GM21576 (cell line): ENCODE measurements at regions not wholly inside any gene's neighbourhood (a gene's known extent, or its start where the extent isn't known, plus 50 kb on each side); places are given as distances from the start of the nearest gene placed in this dataset.
"Not testable (repeated sequence)": the region's sequence is repeated elsewhere in the genome, so short reads cannot be mapped to it uniquely, and the experiment has no call there.

ENCODE experiments used
- ATAC-seq: cut with Tn5 transposase; IDR thresholded peaks from one replicate; pipeline ENCODE4 v1.9.1; 2021; ENCODE audit warnings: mild to moderate bottlenecking, moderate library complexity; ENCODE audit not compliant: unreplicated experiment

DNA sequence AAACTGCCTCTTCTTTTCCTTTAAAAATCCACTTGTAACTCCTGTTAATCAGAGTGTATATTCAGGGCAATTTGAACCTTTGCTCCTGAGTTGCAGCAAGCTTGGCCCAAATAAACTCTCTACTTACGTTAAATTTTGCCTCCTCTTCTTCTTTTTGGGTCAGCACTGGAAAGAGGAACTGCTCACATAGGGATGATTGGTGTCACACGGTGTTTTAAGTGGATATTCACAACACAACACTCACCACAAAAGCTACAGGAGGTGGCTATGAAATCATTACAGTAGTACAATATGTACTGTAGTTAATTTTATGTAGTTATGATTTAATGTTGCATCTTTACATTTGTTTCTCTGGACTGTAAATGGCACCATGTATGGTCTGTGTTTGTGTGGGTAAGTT lies 96.8 kb upstream of the DOCK9 start:
- no peak for ATAC-seq

DNA sequence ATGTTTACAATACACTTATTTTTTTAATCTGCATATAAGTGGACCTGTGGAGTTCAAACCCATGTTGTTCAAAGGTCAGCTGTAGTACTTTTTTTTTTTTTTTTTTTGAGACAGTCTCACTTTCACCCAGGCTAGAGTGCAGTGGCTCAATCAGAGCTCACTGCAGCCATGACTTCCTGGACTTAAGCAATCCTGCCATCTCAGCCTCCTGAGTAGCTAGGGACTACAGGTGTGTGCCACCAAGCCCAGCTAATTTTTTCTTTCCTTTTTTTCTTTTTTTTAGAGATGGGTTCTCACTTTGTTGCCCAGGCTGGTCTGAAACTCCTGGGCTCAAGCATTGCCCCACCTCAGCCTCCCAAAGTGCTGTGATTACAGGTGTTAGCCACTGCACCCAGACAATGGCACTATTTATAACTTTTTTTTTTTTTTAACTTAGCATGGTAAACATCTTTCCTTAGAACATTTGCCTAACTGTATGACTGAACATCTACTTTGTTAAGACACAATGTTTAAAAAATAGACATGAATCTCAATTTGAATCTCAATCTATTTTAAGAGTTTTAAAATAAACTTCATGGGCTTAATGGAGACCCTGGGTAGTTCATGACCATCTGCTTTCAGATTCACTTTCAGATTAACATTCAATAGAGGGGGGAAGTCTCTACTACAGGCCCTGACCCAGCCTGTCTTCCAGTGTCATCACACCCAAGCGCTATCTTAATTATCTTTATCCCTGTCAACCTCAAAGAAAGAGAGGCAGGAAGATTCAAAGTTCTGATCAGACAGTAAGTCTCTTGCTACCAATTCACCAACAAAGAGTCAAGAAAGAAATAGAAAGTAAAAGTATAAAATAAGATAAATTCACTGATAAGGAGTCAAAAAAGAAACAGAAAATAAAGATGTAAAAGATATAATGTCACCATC lies 97.7 kb upstream of the DOCK9 start:
- ATAC-seq = peak; percentile 93

DNA sequence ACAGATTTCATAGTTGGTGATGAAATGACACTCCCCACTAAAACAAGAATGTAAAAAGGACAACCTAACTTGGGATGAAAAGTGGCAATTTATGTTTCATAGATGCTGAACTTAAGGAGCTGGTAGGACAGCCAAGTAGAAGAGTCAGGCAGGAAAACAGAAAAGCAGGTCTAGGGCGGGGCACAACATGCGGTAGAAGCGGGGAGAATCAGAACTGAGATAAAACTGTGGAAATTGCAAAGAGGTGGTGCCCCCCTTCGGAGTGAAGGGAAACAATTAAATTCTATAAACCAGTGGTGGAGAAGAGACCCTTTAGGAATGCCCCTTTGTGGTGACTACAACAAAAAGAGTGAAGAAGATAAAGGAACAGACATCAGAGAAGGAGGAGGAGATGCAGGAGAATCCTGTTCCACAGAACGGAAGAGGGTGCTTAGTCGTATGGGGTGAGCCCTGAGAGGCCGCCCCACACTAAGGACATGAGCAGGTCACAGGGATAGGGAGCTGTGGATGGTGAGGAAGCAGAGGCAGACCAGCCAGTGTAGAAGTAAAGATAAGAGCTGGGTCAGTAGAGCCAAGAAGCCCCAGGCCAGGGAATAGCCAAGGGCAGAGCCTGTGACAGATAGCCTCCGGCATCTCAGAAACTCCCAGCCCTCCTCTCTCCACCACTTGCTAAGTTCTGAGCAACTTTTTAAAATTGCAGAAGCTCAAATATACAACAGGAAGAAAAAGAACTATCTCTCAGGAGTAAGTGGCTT lies 100.3 kb upstream of the DOCK9 start:
- ATAC-seq = no peak

DNA sequence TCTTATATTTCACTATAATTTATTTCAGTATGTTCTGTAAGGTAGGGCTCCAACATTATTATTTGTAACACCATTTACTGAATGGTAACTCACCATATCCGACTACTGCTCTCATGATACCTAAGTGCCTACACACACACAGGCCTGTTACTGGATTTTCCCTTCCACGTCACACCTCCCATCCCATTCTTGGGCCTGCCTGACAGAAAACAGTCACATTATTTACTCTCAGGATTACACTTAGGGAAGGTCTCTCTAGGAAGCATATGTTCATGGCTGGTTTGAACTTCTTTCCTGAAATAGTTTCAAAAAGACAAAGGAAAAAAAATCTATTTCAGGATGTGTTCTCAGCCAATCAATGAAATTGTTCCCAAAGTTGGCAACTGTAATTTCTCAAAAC lies 102.3 kb upstream of the DOCK9 start:
- ATAC-seq = no peak

- no peak for ATAC-seq
These were observed 106.1 kb upstream of the DOCK9 start for GRCh38 chr13:99083981-99084380.

GRCh38 chr13:99085139-99085807 lies 107.4 kb upstream of the DOCK9 start:
- no peak for ATAC-seq

DNA sequence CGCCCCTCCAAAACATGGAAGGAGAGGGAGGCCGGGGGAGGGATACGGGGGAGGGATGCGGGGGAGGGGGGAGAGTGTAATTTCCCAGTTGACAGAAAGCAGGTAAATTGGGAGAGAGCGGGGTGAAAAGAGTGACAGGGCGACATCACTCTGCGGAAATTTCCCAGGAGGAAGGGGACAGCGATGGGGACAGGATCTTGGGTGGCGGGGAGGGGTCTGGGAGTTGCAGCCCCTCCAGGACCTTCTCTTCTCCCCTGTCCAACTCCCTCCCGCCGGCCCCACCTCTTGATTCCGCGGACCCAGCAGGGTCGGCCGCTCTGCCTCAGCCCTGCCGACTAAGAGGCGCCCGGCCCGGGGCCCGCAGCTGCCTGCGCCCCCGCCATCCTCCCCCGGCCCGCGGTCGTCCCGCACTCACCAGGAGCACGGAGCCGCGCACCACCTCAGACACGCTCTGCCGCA lies 108.0 kb upstream of the DOCK9 start:
- no peak for ATAC-seq

GRCh38 chr13:99086267-99087097 lies 108.6 kb upstream of the DOCK9 start:
- ATAC-seq = peak; percentile 39

DNA sequence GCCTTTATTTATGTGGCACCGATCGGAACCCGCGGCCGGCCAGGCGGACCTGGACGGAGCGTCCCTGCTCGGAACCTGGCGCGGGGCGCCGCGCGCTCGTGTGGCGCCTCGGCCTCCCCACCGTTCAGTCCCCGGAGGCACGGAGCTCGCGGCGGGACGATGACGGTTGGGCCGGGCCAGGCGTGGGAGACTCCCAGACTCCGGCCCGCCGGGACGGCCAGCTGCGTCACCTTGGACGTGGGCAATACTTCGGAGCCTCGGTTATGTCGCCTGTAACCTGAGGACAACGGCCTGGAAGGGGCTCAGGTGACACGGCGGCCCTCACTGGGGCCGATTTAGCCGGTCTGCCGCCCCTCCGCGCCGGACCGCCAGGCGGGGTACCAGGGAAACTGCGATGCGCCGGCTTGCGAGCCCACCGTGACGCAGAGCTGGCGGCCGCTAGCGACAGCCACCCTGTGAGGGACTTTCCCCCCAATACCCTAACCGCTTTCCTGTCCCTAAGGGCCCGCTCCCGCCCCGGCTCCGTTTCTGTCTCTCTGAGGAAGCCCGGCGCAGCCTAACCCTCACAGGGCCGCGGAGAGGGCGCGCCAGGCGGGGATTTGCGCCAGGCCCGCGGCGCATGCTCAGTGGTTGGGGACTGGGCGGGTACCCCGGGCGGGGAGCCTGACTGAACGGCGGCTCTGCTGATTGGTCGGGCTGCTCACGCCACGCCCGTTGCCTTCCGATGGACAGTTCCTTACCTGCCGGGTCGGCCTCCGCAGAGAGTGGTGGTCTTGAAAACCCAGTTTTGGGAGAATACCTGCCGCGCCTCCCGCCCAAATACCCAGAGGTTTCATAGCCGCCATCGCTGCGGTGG lies 109.5 kb upstream of the DOCK9 start:
- peak; percentile 86 for ATAC-seq

DNA sequence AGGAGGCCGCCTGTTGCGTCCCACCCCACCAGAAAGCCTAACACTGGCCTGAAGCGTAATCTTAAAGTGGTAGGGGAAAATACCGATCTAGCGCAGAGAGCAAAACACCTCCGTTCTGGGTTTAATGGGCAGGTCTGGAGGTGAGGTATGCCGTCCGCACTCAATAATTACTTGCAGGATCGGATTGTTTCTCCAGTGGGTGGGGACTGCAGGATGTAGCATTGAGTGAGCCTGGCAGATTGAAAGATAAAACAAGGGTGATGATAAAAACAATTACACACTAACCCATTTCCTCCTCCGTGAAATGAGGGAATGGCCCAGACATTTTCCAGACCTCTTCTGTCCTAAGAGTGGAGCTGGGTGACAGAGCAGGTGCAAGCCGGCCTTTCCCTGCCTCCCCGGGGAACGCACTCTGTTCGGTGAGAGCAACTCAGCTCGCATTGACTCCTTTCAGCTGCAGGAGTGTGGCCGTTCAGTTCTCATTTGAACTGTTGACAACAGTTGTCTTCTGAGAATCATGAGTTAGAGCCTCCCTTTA lies 110.2 kb upstream of the DOCK9 start:
- ATAC-seq = peak; percentile 22

DNA sequence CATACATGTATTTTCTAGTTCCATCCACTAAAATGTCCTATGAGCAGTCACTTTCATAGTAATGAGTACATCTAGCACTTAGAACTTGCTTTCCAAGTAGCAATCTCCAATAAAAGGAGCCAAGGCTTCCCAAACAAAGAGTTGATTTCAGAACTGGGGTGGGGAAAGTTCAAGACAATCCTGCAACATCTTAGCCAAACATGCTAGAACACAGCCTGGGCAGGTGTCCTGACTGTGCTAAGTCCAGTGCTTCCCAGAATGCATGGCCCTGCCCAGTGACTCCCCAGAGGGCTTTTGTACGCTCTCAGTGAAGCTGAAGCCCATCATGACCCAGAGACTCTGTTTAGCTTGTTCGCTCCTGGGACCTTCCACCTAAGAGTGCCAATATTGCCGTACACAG lies 106.7 kb upstream of the UBAC2 start:
- no peak for ATAC-seq

DNA sequence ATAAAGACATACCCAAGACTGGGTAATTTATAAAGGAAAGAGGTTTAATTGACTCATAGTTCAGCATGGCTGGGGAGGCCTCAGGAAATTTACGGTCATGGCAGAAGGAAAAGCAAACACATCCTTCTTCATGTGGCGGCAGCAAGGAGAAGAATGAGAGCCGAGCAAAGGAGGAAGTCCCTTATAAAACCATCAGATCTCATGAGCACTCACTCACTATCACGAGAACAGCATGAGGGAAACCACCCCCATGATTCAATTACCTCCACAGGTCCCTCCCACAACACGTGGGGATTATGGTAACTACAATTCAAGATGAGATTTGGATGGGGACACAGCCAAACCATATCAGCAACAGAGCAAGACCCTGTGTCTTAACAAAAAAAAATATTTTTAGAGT lies 98.8 kb upstream of the UBAC2 start:
- ATAC-seq = not testable (repeated sequence)

GRCh38 chr13:99103536-99103935 lies 97.1 kb upstream of the UBAC2 start:
- ATAC-seq = no peak

DNA sequence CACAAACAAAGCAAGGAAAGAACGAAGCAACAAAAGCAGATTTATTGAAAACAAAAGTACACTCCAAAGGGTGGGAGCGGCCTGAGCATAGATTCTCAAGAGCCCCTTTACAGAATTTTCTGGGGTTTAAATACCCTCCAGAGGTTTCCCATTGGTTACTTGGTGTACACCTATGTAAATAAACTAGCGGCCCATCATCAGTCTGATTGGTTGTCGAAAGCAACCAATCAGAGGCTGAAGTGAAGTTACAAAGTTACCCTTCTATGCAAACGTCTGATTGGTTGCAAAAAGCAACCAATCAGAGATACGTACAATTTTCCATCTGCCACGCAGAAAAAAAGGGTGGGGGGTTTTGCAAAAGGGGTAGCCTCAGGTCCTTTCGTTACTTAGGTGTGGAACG lies 96.3 kb upstream of the UBAC2 start:
- no peak for ATAC-seq

DNA sequence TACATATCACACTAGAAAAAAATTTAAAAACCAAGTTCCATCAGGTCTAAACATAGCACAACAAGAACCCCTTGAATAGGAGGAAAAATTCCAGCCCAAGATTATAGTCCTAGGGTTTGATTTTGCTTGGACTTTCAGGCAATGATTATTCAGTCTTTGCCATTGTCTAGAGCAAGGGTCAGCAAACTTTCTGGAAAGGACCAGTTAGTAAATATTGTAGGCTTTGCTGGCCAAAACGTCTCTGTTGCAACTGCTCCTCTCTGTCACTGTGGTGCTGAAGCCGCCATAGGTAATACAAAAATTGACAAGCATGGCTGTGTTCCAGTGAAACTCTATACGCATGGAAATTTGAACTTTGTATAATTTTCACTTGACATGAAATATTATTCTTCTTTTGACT lies 95.5 kb upstream of the UBAC2 start:
- no peak for ATAC-seq

GRCh38 chr13:99113351-99113750 lies 87.3 kb upstream of the UBAC2 start:
- no peak for ATAC-seq

GRCh38 chr13:99118179-99118578 lies 82.5 kb upstream of the UBAC2 start:
- no peak for ATAC-seq

- ATAC-seq = no peak
These were observed 81.0 kb upstream of the UBAC2 start for GRCh38 chr13:99119656-99120055.

GRCh38 chr13:99120751-99121150 lies 79.9 kb upstream of the UBAC2 start:
- no peak for ATAC-seq
